Thoracic aorta (tissue), 2 donors: ENCODE measurements at regions not wholly inside any gene's neighbourhood (a gene's known extent, or its start where the extent isn't known, plus 50 kb on each side); places are given as distances from the start of the nearest gene placed in this dataset.

Experiments
- ATAC-seq: fragments of 150-250 bp; one replicate; pipeline ENCODE4 v1.8.0; 2017; ENCODE audit warnings: low read depth; ENCODE audit not compliant: insufficient number of reproducible peaks, low FRiP score
- DNase-seq: peaks from one replicate; pipeline ENCODE4 v3.0.0-alpha.2; 2020; ENCODE audit warnings: low spot score
- H3K27ac ChIP-seq, 2 donors: fragments of 200-600 bp; sonication (generic); 1 replicate in 1 of 2; 2 replicates in 1 of 2; pipeline ENCODE4 v1.5.1; 2016; ENCODE audit warnings: mild to moderate bottlenecking in 2 of 2, moderate library complexity in 2 of 2
- H3K27me3 ChIP-seq: fragments of 200-600 bp; sonication (generic); replicated peaks from 2 replicates; pipeline ENCODE4 v1.6.0; 2016; ENCODE audit warnings: mild to moderate bottlenecking; ENCODE audit not compliant: insufficient read depth
- H3K36me3 ChIP-seq: fragments of 200-600 bp; sonication (generic); one replicate; pipeline ENCODE4 v1.5.1; 2016
- H3K4me1 ChIP-seq, 2 donors: fragments of 200-600 bp; sonication (generic); 1 replicate in 1 of 2; 2 replicates in 1 of 2; pipeline versions ENCODE4 v1.5.1 to v1.6.0; 2016; ENCODE audit warnings: low read depth in 2 of 2, mild to moderate bottlenecking in 1 of 2; ENCODE audit not compliant: control insufficient read depth in 1 of 2
- H3K4me3 ChIP-seq: fragments of 200-600 bp; sonication (generic); 2 replicates; pipeline ENCODE4 v1.5.1; 2016; ENCODE audit warnings: mild to moderate bottlenecking
- H3K9me3 ChIP-seq: fragments of 200-600 bp; sonication (generic); 2 replicates; pipeline ENCODE4 v1.5.1; 2016
- TF ChIP-seq, protein P1 (sequence below): fragments of 200-600 bp; sonication (generic); IDR thresholded peaks from one replicate; pipeline ENCODE4 v1.5.1; 2019; ENCODE audit warnings: antibody characterized with exemption

DNA sequence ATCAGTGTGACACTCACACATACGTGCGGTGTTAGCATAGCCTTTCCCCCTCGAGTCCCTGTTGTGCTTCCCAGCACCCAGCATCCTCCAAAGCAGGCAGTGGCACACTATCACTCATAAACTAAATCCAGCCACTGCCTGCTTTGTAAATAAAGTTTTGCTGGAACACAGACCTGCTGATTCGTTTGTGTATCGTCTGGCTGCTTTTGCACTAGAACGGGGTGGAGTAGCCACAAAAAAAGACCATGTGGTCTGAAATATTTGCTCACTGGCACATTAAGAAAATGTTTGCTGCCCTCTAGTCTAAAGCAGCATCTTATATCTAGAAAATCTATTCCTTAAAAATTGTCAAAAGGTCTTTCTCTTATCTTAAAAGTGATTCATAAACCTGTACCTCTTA lies 341.2 kb upstream of the ZFHX3 start:
- DNase-seq (no peak), ATAC-seq (no peak)
- no peaks in the 10 kb centered on the region for H3K27me3 ChIP-seq
- TF ChIP-seq, protein P1, sequence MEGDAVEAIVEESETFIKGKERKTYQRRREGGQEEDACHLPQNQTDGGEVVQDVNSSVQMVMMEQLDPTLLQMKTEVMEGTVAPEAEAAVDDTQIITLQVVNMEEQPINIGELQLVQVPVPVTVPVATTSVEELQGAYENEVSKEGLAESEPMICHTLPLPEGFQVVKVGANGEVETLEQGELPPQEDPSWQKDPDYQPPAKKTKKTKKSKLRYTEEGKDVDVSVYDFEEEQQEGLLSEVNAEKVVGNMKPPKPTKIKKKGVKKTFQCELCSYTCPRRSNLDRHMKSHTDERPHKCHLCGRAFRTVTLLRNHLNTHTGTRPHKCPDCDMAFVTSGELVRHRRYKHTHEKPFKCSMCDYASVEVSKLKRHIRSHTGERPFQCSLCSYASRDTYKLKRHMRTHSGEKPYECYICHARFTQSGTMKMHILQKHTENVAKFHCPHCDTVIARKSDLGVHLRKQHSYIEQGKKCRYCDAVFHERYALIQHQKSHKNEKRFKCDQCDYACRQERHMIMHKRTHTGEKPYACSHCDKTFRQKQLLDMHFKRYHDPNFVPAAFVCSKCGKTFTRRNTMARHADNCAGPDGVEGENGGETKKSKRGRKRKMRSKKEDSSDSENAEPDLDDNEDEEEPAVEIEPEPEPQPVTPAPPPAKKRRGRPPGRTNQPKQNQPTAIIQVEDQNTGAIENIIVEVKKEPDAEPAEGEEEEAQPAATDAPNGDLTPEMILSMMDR, result no peak
- no peaks in the 10 kb centered on the region for H3K36me3 ChIP-seq
- no peak overlapping the region for H3K27ac ChIP-seq
- no peaks in the 10 kb centered on the region for H3K4me1 ChIP-seq
- no peaks in the 10 kb centered on the region for H3K9me3 ChIP-seq
- no peak overlapping the region for H3K4me3 ChIP-seq

DNA sequence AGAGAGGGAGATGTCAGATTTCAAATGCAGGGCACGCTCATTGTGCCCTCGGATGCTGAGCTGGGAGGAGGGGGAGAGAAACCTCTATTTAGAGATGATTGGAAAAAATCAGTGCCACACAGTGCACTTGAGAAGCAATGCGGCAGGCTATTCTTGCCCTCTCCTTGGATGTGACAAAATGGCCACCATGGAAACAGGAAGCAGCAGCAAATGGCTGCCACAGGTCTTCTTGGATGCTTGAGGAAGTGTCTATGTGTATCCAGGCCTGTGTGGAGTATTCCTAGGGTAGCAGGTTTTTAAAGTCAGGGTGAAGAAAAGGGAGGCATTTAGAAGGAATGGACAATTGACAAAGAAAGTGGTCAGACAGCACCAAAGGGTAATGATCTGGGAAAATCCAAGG lies 340.1 kb upstream of the ZFHX3 start:
- no peak for DNase-seq
- no peak overlapping the region for H3K4me3 ChIP-seq
- ATAC-seq, result no peak
- H3K9me3 ChIP-seq, result no peaks in the 10 kb centered on the region
- no peaks in the 10 kb centered on the region for H3K27me3 ChIP-seq
- H3K4me1 ChIP-seq, result no peaks in the 10 kb centered on the region
- no peaks in the 10 kb centered on the region for H3K36me3 ChIP-seq
- H3K27ac ChIP-seq, result no peak overlapping the region
- TF ChIP-seq, protein P1, result no peak

DNA sequence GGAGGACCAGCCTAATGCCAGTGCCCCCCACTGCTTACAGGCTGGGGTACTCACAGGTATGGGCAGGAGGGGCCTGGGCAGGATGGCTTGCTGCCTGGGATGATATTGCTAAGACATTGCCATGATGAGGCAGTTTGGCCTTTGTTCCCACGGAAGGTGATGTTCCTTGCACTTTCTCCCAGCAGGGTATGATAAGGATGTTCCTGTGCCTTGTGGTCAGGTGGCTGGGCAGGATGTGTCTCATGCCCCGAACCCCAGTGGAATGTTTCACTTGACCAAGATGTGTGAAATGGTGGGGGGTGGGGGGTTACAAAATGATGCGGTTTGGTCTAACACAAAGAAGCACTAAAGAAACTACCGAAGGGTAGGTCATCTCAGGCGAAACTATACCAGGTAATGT lies 337.8 kb upstream of the ZFHX3 start:
- Histone ChIP-seq H3K4me3 (no peak overlapping the region), H3K9me3 (no peaks in the 10 kb centered on the region)
- ATAC-seq, result no peak

DNA sequence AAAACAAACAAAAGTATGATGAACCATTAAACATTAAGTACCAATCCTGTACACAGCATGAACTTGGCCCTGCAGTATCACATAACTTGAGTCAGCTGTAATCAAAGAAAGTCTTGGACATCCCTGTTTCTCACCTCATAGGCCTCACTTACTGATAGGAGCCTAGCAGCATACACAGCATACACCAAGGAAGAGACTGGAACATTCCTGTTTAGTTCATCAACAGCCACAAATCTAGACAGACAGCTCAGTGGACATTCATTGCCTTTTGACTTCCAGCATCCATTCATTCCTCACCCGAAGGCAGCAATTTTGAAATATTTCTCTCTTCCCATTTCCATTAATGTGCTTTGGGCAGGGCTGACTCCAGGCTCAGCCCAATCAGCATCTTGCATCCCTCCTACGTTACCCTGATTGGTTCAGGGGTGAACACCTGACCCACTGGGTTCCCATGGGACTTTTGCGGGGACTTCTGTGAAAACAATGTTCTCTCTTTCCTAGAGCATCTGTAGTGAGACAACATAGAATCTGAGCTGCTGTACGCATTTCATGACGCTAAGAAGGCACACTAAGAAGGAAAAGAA lies 336.7 kb upstream of the ZFHX3 start:
- Histone ChIP-seq H3K36me3 (no peaks in the 10 kb centered on the region), H3K4me3 (no peak overlapping the region), H3K9me3 (no peaks in the 10 kb centered on the region), H3K27me3 (no peaks in the 10 kb centered on the region), H3K4me1 (no peaks in the 10 kb centered on the region), H3K27ac (no peak overlapping the region)
- TF ChIP-seq, protein P1, result no peak
- ATAC-seq, result no peak
- no peak for DNase-seq

More for the DNA sequence above, 337.8 kb upstream of the ZFHX3 start:
- TF ChIP-seq, protein P1, result no peak
- no peak for DNase-seq
- Histone ChIP-seq H3K4me1 (no peaks in the 10 kb centered on the region), H3K27me3 (no peaks in the 10 kb centered on the region), H3K36me3 (no peaks in the 10 kb centered on the region), H3K27ac (no peak overlapping the region)

DNA sequence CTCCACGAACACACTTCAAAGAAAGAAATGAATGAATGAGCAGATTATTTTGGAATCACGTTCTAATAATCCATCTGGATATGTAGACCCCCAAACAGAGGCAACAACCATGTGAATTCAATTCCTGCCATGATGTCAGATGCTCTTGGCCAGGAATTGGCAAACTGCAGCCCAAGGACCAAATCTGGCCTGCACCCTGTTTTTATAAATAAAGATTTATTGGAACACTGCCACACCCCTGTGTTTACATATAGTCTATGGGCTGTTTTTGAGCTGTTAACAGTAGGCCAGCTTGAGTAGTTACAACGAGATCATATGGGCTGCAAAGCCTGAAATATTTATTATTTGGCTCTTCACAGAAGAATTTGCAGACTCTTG lies 336.0 kb upstream of the ZFHX3 start:
- Histone ChIP-seq H3K4me3 (no peak overlapping the region), H3K36me3 (no peaks in the 10 kb centered on the region), H3K27me3 (no peaks in the 10 kb centered on the region), H3K27ac (no peak overlapping the region), H3K9me3 (no peaks in the 10 kb centered on the region), H3K4me1 (no peaks in the 10 kb centered on the region)
- DNase-seq (no peak), ATAC-seq (no peak)
- TF ChIP-seq, protein P1, result no peak
